Liver (tissue), 8 donors: ENCODE measurements at regions not wholly inside any gene's neighbourhood (a gene's known extent, or its start where the extent isn't known, plus 50 kb on each side); places are given as distances from the start of the nearest gene placed in this dataset.

Experiments used
- DNase-seq: peaks from one replicate; pipeline ENCODE4 v3.0.0-alpha.2; 2017; ENCODE audit warnings: low spot score
- H3K27ac ChIP-seq, 2 donors: one replicate each; pipeline ENCODE4 v1.7.0; 2013; ENCODE audit warnings: inconsistent platforms in 2 of 2, low read length in 2 of 2, control low read depth in 1 of 2, low read depth in 1 of 2, mild to moderate bottlenecking in 1 of 2
- H3K27me3 ChIP-seq, 4 donors: one replicate each; pipeline versions ENCODE4 v1.6.1 to v1.7.0; 2013; ENCODE audit warnings: low read length in 3 of 4, inconsistent platforms in 1 of 4, mild to moderate bottlenecking in 1 of 4, moderate library complexity in 1 of 4; ENCODE audit not compliant: control insufficient read depth in 4 of 4, insufficient read depth in 4 of 4
- H3K36me3 ChIP-seq, 4 donors: one replicate each; pipeline versions ENCODE4 v1.6.1 to v1.7.0; 2013; ENCODE audit warnings: low read length in 3 of 4, mild to moderate bottlenecking in 3 of 4, low read depth in 1 of 4, moderate library complexity in 1 of 4; ENCODE audit not compliant: control insufficient read depth in 4 of 4, insufficient read depth in 3 of 4
- H3K4me1 ChIP-seq, 4 donors: one replicate each; pipeline versions ENCODE4 v1.6.1 to v1.7.0; 2013; ENCODE audit warnings: low read length in 3 of 4, mild to moderate bottlenecking in 3 of 4, moderate library complexity in 1 of 4; ENCODE audit not compliant: control insufficient read depth in 4 of 4, insufficient read depth in 4 of 4
- H3K4me3 ChIP-seq, 3 donors: one replicate each; pipeline versions ENCODE4 v1.6.1 to v1.7.0; 2013; ENCODE audit warnings: low read length in 3 of 3, control low read depth in 1 of 3, low read depth in 1 of 3, mild to moderate bottlenecking in 1 of 3
- H3K9ac ChIP-seq, 2 donors: one replicate each; pipeline ENCODE4 v1.7.0; 2013; ENCODE audit warnings: low read length in 2 of 2, mild to moderate bottlenecking in 2 of 2, moderate library complexity in 2 of 2, control low read depth in 1 of 2, low read depth in 1 of 2
- H3K9me3 ChIP-seq, 4 donors: one replicate each; pipeline versions ENCODE4 v1.6.1 to v1.7.0; 2013; ENCODE audit warnings: low read length in 3 of 4; ENCODE audit not compliant: control insufficient read depth in 4 of 4
- FOXA1 ChIP-seq: IDR thresholded peaks from 2 replicates; pipeline ENCODE4 v1.6.1; 2016; ENCODE audit warnings: antibody characterized with exemption
- FOXA2 ChIP-seq: IDR thresholded peaks from 2 replicates; pipeline ENCODE4 v1.6.1; 2016; ENCODE audit warnings: antibody characterized with exemption
- GABPA ChIP-seq, 2 donors: IDR thresholded peaks in 1 of 2; conservative IDR thresholded peaks in 1 of 2; 2 replicates each; pipeline ENCODE4 v1.6.1; 2016; ENCODE audit warnings: antibody characterized with exemption in 2 of 2, mild to moderate bottlenecking in 1 of 2, moderate library complexity in 1 of 2
- HNF4A ChIP-seq, 2 donors: conservative IDR thresholded peaks; 2 replicates each; pipeline ENCODE4 v1.6.1; 2016; ENCODE audit warnings: antibody characterized with exemption in 2 of 2, mild to moderate bottlenecking in 2 of 2
- HNF4G ChIP-seq: IDR thresholded peaks from 2 replicates; pipeline ENCODE4 v1.6.1; 2016; ENCODE audit warnings: antibody characterized with exemption
- JUND ChIP-seq, 2 donors: IDR thresholded peaks; 2 replicates each; pipeline ENCODE4 v1.6.1; 2016; ENCODE audit warnings: antibody characterized with exemption in 2 of 2
- MAX ChIP-seq: IDR thresholded peaks from 2 replicates; pipeline ENCODE4 v1.6.1; 2016; ENCODE audit warnings: antibody characterized with exemption
- NR2F2 ChIP-seq: IDR thresholded peaks from 2 replicates; pipeline ENCODE4 v1.6.1; 2016; ENCODE audit warnings: antibody characterized with exemption
- RAD21 ChIP-seq, 2 donors: IDR thresholded peaks; 2 replicates each; pipeline ENCODE4 v1.6.1; 2016; ENCODE audit warnings: antibody characterized with exemption in 2 of 2, mild to moderate bottlenecking in 2 of 2
- RXRA ChIP-seq, 2 donors: IDR thresholded peaks; 2 replicates each; pipeline ENCODE4 v1.6.1; 2017 to 2018; ENCODE audit warnings: antibody characterized with exemption in 2 of 2, mild to moderate bottlenecking in 1 of 2
- SP1 ChIP-seq: IDR thresholded peaks from 2 replicates; pipeline ENCODE4 v1.6.1; 2018; ENCODE audit warnings: antibody characterized with exemption, mild to moderate bottlenecking
- TAF1 ChIP-seq: conservative IDR thresholded peaks from 2 replicates; pipeline ENCODE4 v1.6.1; 2016; ENCODE audit warnings: antibody characterized with exemption, mild to moderate bottlenecking
- YY1 ChIP-seq: IDR thresholded peaks from 2 replicates; pipeline ENCODE4 v1.6.1; 2016; ENCODE audit warnings: antibody characterized with exemption, mild to moderate bottlenecking
- WGBS: extraction: QIAGEN DNeasy Blood & Tissue Kit; methylation state at CpG from one replicate; pipeline ENCODE4 v1.1.7; 2013; 5-methylcytosine and 5-hydroxymethylcytosine counted together
- TF ChIP-seq, protein P1 (sequence below): IDR thresholded peaks from 2 replicates; pipeline ENCODE4 v1.6.1; 2016; ENCODE audit warnings: antibody characterized with exemption
- TF ChIP-seq, protein P2 (sequence below): IDR thresholded peaks from 2 replicates; pipeline ENCODE4 v1.6.1; 2016; ENCODE audit warnings: antibody characterized with exemption
- TF ChIP-seq, protein P3 (sequence below): IDR thresholded peaks from 2 replicates; pipeline ENCODE4 v1.6.1; 2016; ENCODE audit warnings: antibody characterized with exemption, mild to moderate bottlenecking
- TF ChIP-seq, protein P4 (sequence below): fragments of 150-350 bp; IDR thresholded peaks from 2 replicates; pipeline ENCODE4 v1.5.1; 2017; ENCODE audit warnings: improper control_type of control experiment, low read depth, low read length; ENCODE audit not compliant: missing input control
- donor health status: healthy.
- donor health status: healthy.
- donor health status: healthy.
- donor health status: healthy.
- donor health status: healthy.

DNA sequence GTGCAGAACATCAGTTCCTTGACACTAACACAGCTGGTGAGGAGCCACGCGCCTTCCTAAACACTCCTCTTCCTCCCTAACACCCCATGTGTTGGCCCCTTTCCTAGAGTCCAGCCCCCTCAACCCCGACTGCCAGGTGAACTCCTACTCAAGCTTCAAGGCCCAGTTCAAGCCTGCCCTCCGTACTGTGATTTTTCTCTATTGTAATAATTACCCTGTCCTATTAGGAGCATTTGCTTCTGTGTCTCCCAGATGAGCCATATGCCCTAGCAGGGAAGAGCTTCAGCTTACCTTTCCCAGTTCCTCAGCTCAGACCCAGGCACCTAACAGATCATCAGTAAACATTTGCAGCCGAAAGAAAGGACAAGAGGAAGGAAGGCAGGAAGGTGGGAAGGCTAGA is 130.6 kb upstream of the SALL3 start (continued):
- TF ChIP-seq HNF4A (conservative IDR thresholded peaks at IDR 0.05) (no peak), HNF4G (no peak), MAX (no peak), YY1 (no peak)
- TF ChIP-seq, protein P1, sequence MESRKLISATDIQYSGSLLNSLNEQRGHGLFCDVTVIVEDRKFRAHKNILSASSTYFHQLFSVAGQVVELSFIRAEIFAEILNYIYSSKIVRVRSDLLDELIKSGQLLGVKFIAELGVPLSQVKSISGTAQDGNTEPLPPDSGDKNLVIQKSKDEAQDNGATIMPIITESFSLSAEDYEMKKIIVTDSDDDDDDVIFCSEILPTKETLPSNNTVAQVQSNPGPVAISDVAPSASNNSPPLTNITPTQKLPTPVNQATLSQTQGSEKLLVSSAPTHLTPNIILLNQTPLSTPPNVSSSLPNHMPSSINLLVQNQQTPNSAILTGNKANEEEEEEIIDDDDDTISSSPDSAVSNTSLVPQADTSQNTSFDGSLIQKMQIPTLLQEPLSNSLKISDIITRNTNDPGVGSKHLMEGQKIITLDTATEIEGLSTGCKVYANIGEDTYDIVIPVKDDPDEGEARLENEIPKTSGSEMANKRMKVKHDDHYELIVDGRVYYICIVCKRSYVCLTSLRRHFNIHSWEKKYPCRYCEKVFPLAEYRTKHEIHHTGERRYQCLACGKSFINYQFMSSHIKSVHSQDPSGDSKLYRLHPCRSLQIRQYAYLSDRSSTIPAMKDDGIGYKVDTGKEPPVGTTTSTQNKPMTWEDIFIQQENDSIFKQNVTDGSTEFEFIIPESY = no peak

GRCh38 chr18:78849458-78849857 is 130.2 kb upstream of the SALL3 start:
- Histone ChIP-seq H3K9me3 (peaks cover 0 to 9% (median 3%) of the 10 kb centered on the region in 4 donors), H3K36me3 (no peaks in the 10 kb centered on the region), H3K27ac (no peak overlapping the region), H3K27me3 (peaks cover 0 to 3% (median 0%) of the 10 kb centered on the region in 4 donors), H3K4me1 (no peaks in the 10 kb centered on the region), H3K4me3 (no peak overlapping the region), H3K9ac (no peak overlapping the region)
- 61% methylated on average over 2 of the region's 2 CpGs for WGBS
- DNase-seq = no peak
- TF ChIP-seq HNF4G (no peak), RAD21 (IDR thresholded peaks at IDR 0.05) (no peak), JUND (IDR thresholded peaks at IDR 0.05) (no peak), SP1 (no peak), GABPA (IDR thresholded peaks at IDR 0.05 in 1 of 2, conservative IDR thresholded peaks at IDR 0.05 in 1 of 2) (no peak), YY1 (no peak), FOXA1 (no peak), MAX (no peak)
- TF ChIP-seq, protein P1 = no peak
- TF ChIP-seq, protein P2, sequence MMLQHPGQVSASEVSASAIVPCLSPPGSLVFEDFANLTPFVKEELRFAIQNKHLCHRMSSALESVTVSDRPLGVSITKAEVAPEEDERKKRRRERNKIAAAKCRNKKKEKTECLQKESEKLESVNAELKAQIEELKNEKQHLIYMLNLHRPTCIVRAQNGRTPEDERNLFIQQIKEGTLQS = no peak

DNA sequence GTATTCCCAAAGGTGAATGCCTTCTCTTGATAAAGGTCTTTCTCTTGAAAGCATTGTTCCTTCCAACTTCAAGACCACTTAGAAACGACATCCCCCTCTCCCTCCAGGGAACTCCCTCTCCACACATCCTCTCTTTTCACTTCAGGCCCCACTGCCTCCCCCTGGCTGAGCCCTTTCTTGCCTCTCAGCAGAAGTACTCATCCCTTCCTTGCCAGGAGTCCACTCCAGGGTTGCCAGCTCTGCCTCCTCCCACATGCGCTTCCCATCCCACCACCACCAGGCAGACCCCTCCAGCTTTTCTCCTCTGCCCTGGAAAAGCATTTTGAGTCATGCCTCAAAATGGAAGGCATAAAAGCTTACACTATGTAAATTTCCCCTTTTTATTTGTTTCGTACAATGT is 126.3 kb upstream of the SALL3 start:
- H3K36me3 ChIP-seq = no peaks in the 10 kb centered on the region
- H3K9me3 ChIP-seq = peaks cover 0 to 9% (median 4%) of the 10 kb centered on the region in 4 donors
- no peak overlapping the region for H3K27ac ChIP-seq
- H3K27me3 ChIP-seq = peaks cover 0 to 6% (median 0%) of the 10 kb centered on the region in 4 donors
- H3K4me3 ChIP-seq = no peak overlapping the region
- no peak for DNase-seq
- TF ChIP-seq RXRA (IDR thresholded peaks at IDR 0.05) = no peak
- TF ChIP-seq RAD21 (IDR thresholded peaks at IDR 0.05) = no peak
- no peak for TF ChIP-seq NR2F2
- no peak for TF ChIP-seq TAF1
- TF ChIP-seq, protein P3, sequence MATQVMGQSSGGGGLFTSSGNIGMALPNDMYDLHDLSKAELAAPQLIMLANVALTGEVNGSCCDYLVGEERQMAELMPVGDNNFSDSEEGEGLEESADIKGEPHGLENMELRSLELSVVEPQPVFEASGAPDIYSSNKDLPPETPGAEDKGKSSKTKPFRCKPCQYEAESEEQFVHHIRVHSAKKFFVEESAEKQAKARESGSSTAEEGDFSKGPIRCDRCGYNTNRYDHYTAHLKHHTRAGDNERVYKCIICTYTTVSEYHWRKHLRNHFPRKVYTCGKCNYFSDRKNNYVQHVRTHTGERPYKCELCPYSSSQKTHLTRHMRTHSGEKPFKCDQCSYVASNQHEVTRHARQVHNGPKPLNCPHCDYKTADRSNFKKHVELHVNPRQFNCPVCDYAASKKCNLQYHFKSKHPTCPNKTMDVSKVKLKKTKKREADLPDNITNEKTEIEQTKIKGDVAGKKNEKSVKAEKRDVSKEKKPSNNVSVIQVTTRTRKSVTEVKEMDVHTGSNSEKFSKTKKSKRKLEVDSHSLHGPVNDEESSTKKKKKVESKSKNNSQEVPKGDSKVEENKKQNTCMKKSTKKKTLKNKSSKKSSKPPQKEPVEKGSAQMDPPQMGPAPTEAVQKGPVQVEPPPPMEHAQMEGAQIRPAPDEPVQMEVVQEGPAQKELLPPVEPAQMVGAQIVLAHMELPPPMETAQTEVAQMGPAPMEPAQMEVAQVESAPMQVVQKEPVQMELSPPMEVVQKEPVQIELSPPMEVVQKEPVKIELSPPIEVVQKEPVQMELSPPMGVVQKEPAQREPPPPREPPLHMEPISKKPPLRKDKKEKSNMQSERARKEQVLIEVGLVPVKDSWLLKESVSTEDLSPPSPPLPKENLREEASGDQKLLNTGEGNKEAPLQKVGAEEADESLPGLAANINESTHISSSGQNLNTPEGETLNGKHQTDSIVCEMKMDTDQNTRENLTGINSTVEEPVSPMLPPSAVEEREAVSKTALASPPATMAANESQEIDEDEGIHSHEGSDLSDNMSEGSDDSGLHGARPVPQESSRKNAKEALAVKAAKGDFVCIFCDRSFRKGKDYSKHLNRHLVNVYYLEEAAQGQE = no peak
- no peak for TF ChIP-seq JUND (IDR thresholded peaks at IDR 0.05)
- no peak for TF ChIP-seq MAX
- TF ChIP-seq SP1 = no peak
- TF ChIP-seq FOXA1 = no peak
- TF ChIP-seq, protein P4, sequence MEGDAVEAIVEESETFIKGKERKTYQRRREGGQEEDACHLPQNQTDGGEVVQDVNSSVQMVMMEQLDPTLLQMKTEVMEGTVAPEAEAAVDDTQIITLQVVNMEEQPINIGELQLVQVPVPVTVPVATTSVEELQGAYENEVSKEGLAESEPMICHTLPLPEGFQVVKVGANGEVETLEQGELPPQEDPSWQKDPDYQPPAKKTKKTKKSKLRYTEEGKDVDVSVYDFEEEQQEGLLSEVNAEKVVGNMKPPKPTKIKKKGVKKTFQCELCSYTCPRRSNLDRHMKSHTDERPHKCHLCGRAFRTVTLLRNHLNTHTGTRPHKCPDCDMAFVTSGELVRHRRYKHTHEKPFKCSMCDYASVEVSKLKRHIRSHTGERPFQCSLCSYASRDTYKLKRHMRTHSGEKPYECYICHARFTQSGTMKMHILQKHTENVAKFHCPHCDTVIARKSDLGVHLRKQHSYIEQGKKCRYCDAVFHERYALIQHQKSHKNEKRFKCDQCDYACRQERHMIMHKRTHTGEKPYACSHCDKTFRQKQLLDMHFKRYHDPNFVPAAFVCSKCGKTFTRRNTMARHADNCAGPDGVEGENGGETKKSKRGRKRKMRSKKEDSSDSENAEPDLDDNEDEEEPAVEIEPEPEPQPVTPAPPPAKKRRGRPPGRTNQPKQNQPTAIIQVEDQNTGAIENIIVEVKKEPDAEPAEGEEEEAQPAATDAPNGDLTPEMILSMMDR = no peak
- TF ChIP-seq, protein P2 = no peak
- no peak for TF ChIP-seq FOXA2
- no peak for TF ChIP-seq HNF4A (conservative IDR thresholded peaks at IDR 0.05)
- TF ChIP-seq YY1 = no peak
- 65% methylated on average over 3 of the region's 3 CpGs for WGBS
- no peak overlapping the region for H3K9ac ChIP-seq
- no peaks in the 10 kb centered on the region for H3K4me1 ChIP-seq
